ENCODE measurements at regions not wholly inside any gene's neighbourhood (a gene's known extent, or its start where the extent isn't known, plus 50 kb on each side); places are given as distances from the start of the nearest gene placed in this dataset.

- no peak for TF ChIP-seq POLR2A (IDR thresholded peaks at IDR 0.05)
- TF ChIP-seq CTCF (IDR thresholded peaks at IDR 0.05), result no peak
- Histone ChIP-seq H3K9me3 (no peaks in the 10 kb centered on the region), H3K4me3 (no peak overlapping the region), H3K27me3 (no peaks in the 10 kb centered on the region), H3K27ac (no peak overlapping the region), H3K4me1 (peaks cover 0 to 7% (median 2%) of the 10 kb centered on the region in 4 donors), H3K36me3 (no peaks in the 10 kb centered on the region)
- ATAC-seq, result no peak
- intact Hi-C loops (cut with DNase I), result loop anchor here in 1 of 2 donors (10.0 kb wide), 2 partner anchors 161 to 271 kb away; no protein-coding TSS in a partner anchor
- DNase-seq, result no peak
- 40% methylated on average over 1 of the region's 1 CpG for WGBS (ENCODE audit: insufficient coverage, low coverage, low lambda C conversion rate, missing lambda C conversion rate)
Measured at GRCh38 chr6:14065350-14065749, 52.2 kb upstream of the CD83 start.

- H3K4me1 ChIP-seq, result peaks cover 0 to 8% (median 4%) of the 10 kb centered on the region in 4 donors
- no peaks in the 10 kb centered on the region for H3K27me3 ChIP-seq
- H3K4me3 ChIP-seq, result no peak overlapping the region
- peak; percentile 58 to 72 (median 62) for TF ChIP-seq CTCF (IDR thresholded peaks at IDR 0.05)
- TF ChIP-seq POLR2A (IDR thresholded peaks at IDR 0.05), result no peak
- no peaks in the 10 kb centered on the region for H3K9me3 ChIP-seq
- H3K27ac ChIP-seq, result no peak overlapping the region
- intact Hi-C loops (cut with DNase I), result loop anchor here in 1 of 2 donors (10.0 kb wide), 2 partner anchors 162 to 272 kb away; no protein-coding TSS in a partner anchor
- no peaks in the 10 kb centered on the region for H3K36me3 ChIP-seq
- DNase-seq (no peak), ATAC-seq (peak; percentile 81 to 85 (median 84))
- 5% methylated on average over 5 of the region's 5 CpGs for WGBS (ENCODE audit: insufficient coverage, low coverage, low lambda C conversion rate, missing lambda C conversion rate)
Measured at GRCh38 chr6:14066782-14067406, 50.7 kb upstream of the CD83 start.

GRCh38 chr6:14067656-14068055, 49.9 kb upstream of the CD83 start:
- no peaks in the 10 kb centered on the region for H3K9me3 ChIP-seq
- H3K27me3 ChIP-seq, result no peaks in the 10 kb centered on the region
- intact Hi-C loops (cut with DNase I), result loop anchor here in 1 of 2 donors (10.0 kb wide), 2 partner anchors 163 to 273 kb away; no protein-coding TSS in a partner anchor
- peaks cover 0 to 8% (median 4%) of the 10 kb centered on the region in 4 donors for H3K4me1 ChIP-seq
- TF ChIP-seq POLR2A (IDR thresholded peaks at IDR 0.05) (no peak), CTCF (IDR thresholded peaks at IDR 0.05) (no peak)
- H3K36me3 ChIP-seq, result no peaks in the 10 kb centered on the region
- DNase-seq (no peak), ATAC-seq (no peak)
- no peak overlapping the region for H3K27ac ChIP-seq
- no peak overlapping the region for H3K4me3 ChIP-seq
- 100% methylated on average over 1 of the region's 3 CpGs for WGBS (ENCODE audit: insufficient coverage, low coverage, low lambda C conversion rate, missing lambda C conversion rate)
